A549 (cell line): ENCODE measurements at regions not wholly inside any gene's neighbourhood (a gene's known extent, or its start where the extent isn't known, plus 50 kb on each side); places are given as distances from the start of the nearest gene placed in this dataset.

Source experiments
- ATAC-seq, 2 experiments: fragments of 200-7000 bp in 1 of 2; fragments of >200 bp in 1 of 2; cut with Nextera tagmentation in 1 of 2; cut with Tn5 transposase in 1 of 2; 3 replicates each; pipeline versions ENCODE4 v1.8.0 to v1.9.1; 2018 to 2020; ENCODE audit warnings: mild to moderate bottlenecking in 1 of 2, moderate library complexity in 1 of 2
- CTCF ChIA-PET: fragments of 300-600 bp; sonication (Branson Sonifier 250); formaldehyde crosslinking; extraction: SDS; loops from one replicate; lab custom pipeline; 2021; ENCODE audit warnings: antibody characterized with exemption, inconsistent platforms; lab: Yijun Ruan, JAX
- POLR2A ChIA-PET: fragments of 350-600 bp; formaldehyde crosslinking; extraction: SDS; loops from one replicate; lab custom pipeline; 2021; ENCODE audit warnings: antibody characterized with exemption, inconsistent platforms; lab: Yijun Ruan, JAX
- DNase-seq, 2 experiments: peaks; one replicate each; pipeline versions ENCODE4 v3.0.0 to v3.0.0-alpha.2; 2011 to 2016; ENCODE audit warnings: low read depth in 1 of 2, low spot score in 1 of 2
- FAIRE-seq: peaks from 2 replicates; lab custom pipeline; 2011; peaks lifted over from hg19 to GRCh38; lab: Jason Lieb, UNC
- H3K27ac ChIP-seq, 2 experiments: fragments of >200 bp; sonication (Bioruptor Twin); formaldehyde crosslinking; 3 replicates each; pipeline ENCODE4 v1.5.1; 2016 to 2017
- H3K4me1 ChIP-seq: fragments of >200 bp; sonication (Bioruptor Twin); formaldehyde crosslinking; 3 replicates; pipeline ENCODE4 v1.6.1; 2016
- H3K4me2 ChIP-seq: fragments of >200 bp; sonication (Bioruptor Twin); formaldehyde crosslinking; 3 replicates; pipeline ENCODE4 v1.6.1; 2016
- H3K4me3 ChIP-seq: fragments of >200 bp; sonication (Bioruptor Twin); formaldehyde crosslinking; 3 replicates; pipeline ENCODE4 v1.5.1; 2016
- H3K9me3 ChIP-seq: fragments of >200 bp; sonication (Bioruptor Twin); formaldehyde crosslinking; 3 replicates; pipeline ENCODE4 v1.6.1; 2016
- CEBPB ChIP-seq, 2 experiments: fragments of >200 bp in 1 of 2; sonication (Bioruptor Twin) in 1 of 2; formaldehyde crosslinking in 1 of 2; IDR thresholded peaks; 2 replicates each; pipeline ENCODE4 v1.6.1; 2012 to 2016
- CHD2 ChIP-seq: fragments of 150-350 bp; IDR thresholded peaks from 2 replicates; pipeline ENCODE4 v1.6.1; 2014; ENCODE audit warnings: low read length; ENCODE audit not compliant: partially characterized antibody
- EHF ChIP-seq: fragments of 250-450 bp; sonication (Bioruptor Pico); IDR thresholded peaks from 2 replicates; pipeline ENCODE4 v1.5.0; 2020; ENCODE audit warnings: mild to moderate bottlenecking
- EHMT2 ChIP-seq: fragments of 200-600 bp; sonication (generic); IDR thresholded peaks from 2 replicates; pipeline ENCODE4 v1.6.1; 2016; ENCODE audit warnings: antibody characterized with exemption, low read depth, mild to moderate bottlenecking, moderate library complexity
- ESRRA ChIP-seq: fragments of 150-350 bp; IDR thresholded peaks from 2 replicates; pipeline ENCODE4 v1.6.1; 2014; ENCODE audit warnings: mild to moderate bottlenecking, low read length, borderline replicate concordance
- FOSB ChIP-seq: fragments of 250-450 bp; sonication (Bioruptor Pico); IDR thresholded peaks from 2 replicates; pipeline ENCODE4 v1.5.0; 2020; ENCODE audit warnings: mild to moderate bottlenecking, moderate library complexity
- HDAC2 ChIP-seq: fragments of 200-600 bp; sonication (generic); IDR thresholded peaks from 2 replicates; pipeline ENCODE4 v1.6.1; 2016
- HES2 ChIP-seq: fragments of >200 bp; sonication (Bioruptor Twin); formaldehyde crosslinking; IDR thresholded peaks from 2 replicates; pipeline ENCODE4 v1.6.1; 2016
- HOXB5 ChIP-seq: fragments of 250-450 bp; sonication (Bioruptor Pico); IDR thresholded peaks from 2 replicates; pipeline ENCODE4 v1.5.0; 2020; ENCODE audit warnings: mild to moderate bottlenecking, moderate library complexity
- KDM1A ChIP-seq: fragments of 200-600 bp; sonication (generic); IDR thresholded peaks from 2 replicates; pipeline ENCODE4 v1.6.1; 2016; ENCODE audit warnings: low read depth, mild to moderate bottlenecking
- MAZ ChIP-seq: fragments of 150-350 bp; IDR thresholded peaks from 2 replicates; pipeline ENCODE4 v1.6.1; 2014; ENCODE audit warnings: antibody characterized with exemption, low read depth, low read length, borderline replicate concordance
- NFE2L2 ChIP-seq: fragments of 150-350 bp; conservative IDR thresholded peaks from 2 replicates; pipeline ENCODE4 v1.6.1; 2014; ENCODE audit warnings: low read length
- RAD21 ChIP-seq, 2 experiments: fragments of >200 bp in 1 of 2; sonication (Bioruptor Twin) in 1 of 2; formaldehyde crosslinking in 1 of 2; IDR thresholded peaks in 1 of 2; conservative IDR thresholded peaks in 1 of 2; 2 replicates in 1 of 2; 3 replicates in 1 of 2; pipeline ENCODE4 v1.6.1; 2012 to 2018; ENCODE audit warnings: inconsistent platforms in 1 of 2
- RARB ChIP-seq: fragments of 250-450 bp; sonication (Bioruptor Pico); IDR thresholded peaks from 2 replicates; pipeline ENCODE4 v1.8.0; 2021; ENCODE audit warnings: mild to moderate bottlenecking, moderate library complexity
- REST ChIP-seq: fragments of 200-600 bp; sonication (generic); IDR thresholded peaks from 2 replicates; pipeline ENCODE4 v1.6.1; 2016; ENCODE audit warnings: antibody characterized with exemption, mild to moderate bottlenecking, moderate library complexity
- RFX5 ChIP-seq: fragments of 450-650 bp; IDR thresholded peaks from 2 replicates; pipeline ENCODE4 v1.7.1; 2014; ENCODE audit warnings: antibody characterized with exemption, mild to moderate bottlenecking, moderate library complexity
- SREBF2 ChIP-seq: fragments of 450-650 bp; IDR thresholded peaks from 2 replicates; pipeline ENCODE4 v1.6.1; 2014; ENCODE audit warnings: mild to moderate bottlenecking, moderate library complexity
- ZSCAN20 ChIP-seq: fragments of 250-450 bp; sonication (Bioruptor Pico); IDR thresholded peaks from 2 replicates; pipeline ENCODE4 v1.8.0; 2022; ENCODE audit warnings: mild to moderate bottlenecking, moderate library complexity
- WGBS: methylation state at CpG from one replicate; pipeline ENCODE4 v1.1.6; 2017; ENCODE audit errors: missing lambda C conversion rate; 5-methylcytosine and 5-hydroxymethylcytosine counted together

GRCh38 chr4:181595716-181596115, 647.5 kb upstream of the TENM3 start (continued):
- no peak for TF ChIP-seq REST
- TF ChIP-seq, all 56 proteins: peak for 0

GRCh38 chr4:181597766-181598165, 645.4 kb upstream of the TENM3 start:
- Histone ChIP-seq H3K4me3 (no peak overlapping the region), H3K9me3 (no peaks in the 10 kb centered on the region), H3K27ac (no peak overlapping the region), H3K4me1 (no peaks in the 10 kb centered on the region), H3K4me2 (no peak overlapping the region)
- POLR2A ChIA-PET = no interaction called here
- CTCF ChIA-PET = no interaction called here
- FAIRE-seq = no peak
- ATAC-seq = no peak
- WGBS = 5% methylated on average over 4 of the region's 4 CpGs
- TF ChIP-seq ESRRA (no peak), ZSCAN20 (no peak), NFE2L2 (no peak)
- DNase-seq = no peak

GRCh38 chr4:181599134-181599533, 644.1 kb upstream of the TENM3 start:
- Histone ChIP-seq H3K4me3 (no peak overlapping the region), H3K9me3 (no peaks in the 10 kb centered on the region), H3K4me1 (no peaks in the 10 kb centered on the region), H3K27ac (no peak overlapping the region), H3K4me2 (no peak overlapping the region)
- TF ChIP-seq KDM1A = no peak
- TF ChIP-seq MAZ = no peak
- TF ChIP-seq CEBPB (IDR thresholded peaks at IDR 0.05) = no peak
- TF ChIP-seq RFX5 = no peak
- TF ChIP-seq SREBF2 = no peak
- TF ChIP-seq FOSB (CRISPR knock-in tag) = no peak
- no peak for TF ChIP-seq HDAC2
- no peak for TF ChIP-seq ZSCAN20
- no peak for DNase-seq
- WGBS = 1% methylated on average over 6 of the region's 6 CpGs
- CTCF ChIA-PET = interaction anchor here (0.6 kb wide), 1 partner anchor 1055 kb away, joined by 4 read pairs; no protein-coding TSS in a partner anchor
- no peak for ATAC-seq
- FAIRE-seq = no peak
- POLR2A ChIA-PET = no interaction called here

- FAIRE-seq (no peak), DNase-seq (no peak), ATAC-seq (no peak)
- Histone ChIP-seq H3K4me2 (no peak overlapping the region), H3K27ac (no peak overlapping the region)
- CTCF ChIA-PET = no interaction called here
- TF ChIP-seq EHMT2 = no peak
- no peak for TF ChIP-seq SREBF2
- no peak for TF ChIP-seq RAD21 (conservative IDR thresholded peaks at IDR 0.05 in 1 of 2, IDR thresholded peaks at IDR 0.05 in 1 of 2)
- TF ChIP-seq CHD2 = no peak
- TF ChIP-seq HOXB5 = no peak
- TF ChIP-seq HES2 = no peak
- TF ChIP-seq RARB = no peak
- TF ChIP-seq EHF (CRISPR knock-in tag) = no peak
- TF ChIP-seq, all 56 proteins: peak for 0
- WGBS = 3% methylated on average over 2 of the region's 2 CpGs
- POLR2A ChIA-PET = no interaction called here
- Histone ChIP-seq H3K4me1 (no peaks in the 10 kb centered on the region), H3K9me3 (no peaks in the 10 kb centered on the region), H3K4me3 (no peak overlapping the region)
Measured at GRCh38 chr4:181601103-181601502, 642.1 kb upstream of the TENM3 start.
